HG03565 (cell line): ENCODE measurements at regions not wholly inside any gene's neighbourhood (a gene's known extent, or its start where the extent isn't known, plus 50 kb on each side); places are given as distances from the start of the nearest gene placed in this dataset.
A peak's percentile ranks its signal among the peaks of the same experiment; 100 is the strongest.
"Not testable (repeated sequence)": the region's sequence is repeated elsewhere in the genome, so short reads cannot be mapped to it uniquely, and the experiment has no call there.

Experiments
- ATAC-seq: cut with Tn5 transposase; IDR thresholded peaks from one replicate; pipeline ENCODE4 v1.9.1; 2021; ENCODE audit warnings: mild to moderate bottlenecking, moderate library complexity; ENCODE audit not compliant: unreplicated experiment

DNA sequence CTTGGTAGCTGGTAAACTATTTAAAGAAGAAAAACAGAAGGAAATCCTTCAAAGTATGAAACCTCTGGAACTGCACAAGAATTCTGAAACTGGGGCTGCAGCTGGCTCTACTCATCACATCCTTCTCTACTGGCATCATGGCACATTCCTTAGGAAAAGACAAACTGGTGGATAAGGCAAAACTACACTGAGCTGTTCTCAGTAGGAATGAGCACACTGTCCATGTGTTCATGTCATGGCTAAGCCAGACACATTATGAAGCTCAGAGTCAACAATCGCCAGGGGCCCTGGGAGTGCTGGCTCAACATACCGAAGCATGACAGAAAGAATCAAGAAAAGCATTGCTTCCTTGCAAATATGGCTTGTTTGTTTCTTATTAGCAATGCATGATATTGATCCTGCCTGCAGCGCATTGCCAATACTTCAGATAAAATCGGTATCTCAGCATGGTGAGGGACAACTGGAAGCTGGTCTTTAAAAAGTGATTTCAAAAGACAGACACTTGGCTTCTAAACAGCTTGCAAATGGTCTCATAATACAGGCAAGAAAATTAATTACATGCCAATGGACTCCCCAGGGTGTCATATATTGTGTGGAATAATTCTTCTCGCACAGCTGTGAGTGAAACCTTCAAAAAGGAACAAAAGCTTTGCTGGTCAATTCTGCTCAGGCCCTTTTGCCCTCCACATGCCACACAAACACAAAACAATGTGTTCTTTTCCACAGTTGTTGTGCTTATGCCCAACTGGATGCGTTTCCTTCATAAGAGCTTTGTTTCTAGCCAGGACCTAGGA lies 300.2 kb upstream of the VCX start:
- ATAC-seq, result no peak

DNA sequence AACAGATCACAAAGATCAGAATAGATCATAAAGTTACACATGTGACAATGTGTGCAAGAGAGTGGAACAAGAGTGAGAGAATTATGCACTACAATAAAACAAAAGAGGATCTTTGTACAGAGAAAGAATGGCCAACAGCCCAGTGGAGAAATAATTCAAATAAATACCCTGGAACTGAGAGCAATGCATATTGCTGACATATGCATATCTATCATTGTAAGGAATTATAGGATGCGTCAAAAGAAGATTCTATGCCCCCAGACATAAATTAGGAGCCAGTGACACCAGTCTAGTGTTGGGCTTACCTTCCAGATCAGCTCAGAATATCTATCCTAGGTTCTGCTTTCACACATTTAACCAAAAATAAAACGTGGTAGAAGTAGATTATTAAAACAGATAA lies 320.1 kb upstream of the VCX start:
- no peak for ATAC-seq

DNA sequence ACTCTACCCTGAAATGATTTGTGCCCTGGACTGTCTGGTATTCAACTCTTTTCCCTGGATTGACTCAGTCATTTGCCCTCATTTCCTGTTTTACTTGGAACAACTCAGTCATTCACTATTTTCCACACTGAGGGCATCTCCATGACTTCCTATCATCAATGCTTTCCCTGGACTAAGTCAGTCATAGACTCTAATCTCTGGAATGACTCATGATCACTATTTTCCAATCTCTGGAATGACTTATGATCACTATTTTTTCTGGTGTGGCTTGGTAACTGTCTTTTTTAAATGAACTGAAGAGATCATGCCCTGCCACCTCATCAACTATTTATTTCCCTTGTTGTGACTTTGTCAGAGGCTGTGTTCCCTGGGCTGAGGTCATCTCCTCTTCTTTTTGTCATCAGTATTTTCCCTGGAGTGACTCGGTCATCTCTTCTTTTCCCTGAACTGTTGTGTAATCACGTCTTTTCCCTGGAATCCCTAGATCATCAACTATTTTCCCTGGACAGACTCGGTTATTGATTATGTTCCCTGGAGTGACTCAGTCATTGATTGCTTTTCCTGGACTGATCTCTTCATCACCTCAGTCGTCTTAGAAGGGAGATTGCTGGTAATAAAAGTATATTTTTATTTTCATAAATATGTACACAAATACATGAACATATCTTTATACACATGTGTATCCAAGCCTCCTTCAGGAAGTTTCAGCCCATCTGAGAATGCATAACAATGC lies 327.1 kb upstream of the VCX start:
- ATAC-seq, result no peak

DNA sequence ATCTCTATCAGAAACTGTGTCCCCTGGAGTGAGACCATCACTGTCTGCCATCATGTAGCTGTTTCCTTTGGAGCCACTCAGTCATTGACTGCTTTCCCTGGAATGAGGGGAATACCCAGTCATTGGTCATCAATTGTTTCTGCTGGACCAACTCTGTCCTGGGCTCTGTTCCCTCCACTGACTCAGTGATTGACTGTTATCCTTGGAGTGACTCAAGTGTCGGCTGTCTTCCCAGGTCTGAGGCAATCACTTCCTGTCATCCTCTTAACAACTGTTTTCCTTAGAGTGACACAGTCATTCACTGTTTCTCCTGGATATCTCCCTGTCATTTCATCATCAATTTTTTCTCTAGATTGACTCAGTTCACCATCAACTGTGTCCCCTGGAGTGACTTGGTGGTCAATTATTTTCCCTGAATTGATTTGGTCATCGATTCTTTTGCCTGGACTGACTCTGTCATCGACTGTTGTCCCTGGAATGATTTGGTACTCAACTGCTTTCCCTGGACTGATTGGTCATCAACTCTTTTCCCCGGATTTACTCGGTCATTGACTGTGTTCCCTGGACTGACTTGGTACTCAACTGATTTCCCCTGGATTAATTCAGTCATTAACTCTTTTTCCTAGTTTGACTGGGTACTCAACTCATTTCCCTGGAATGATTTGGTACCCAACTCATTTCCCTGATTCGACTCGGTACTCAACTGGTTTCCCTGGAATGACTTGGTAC lies 327.9 kb upstream of the VCX start:
- no peak for ATAC-seq

DNA sequence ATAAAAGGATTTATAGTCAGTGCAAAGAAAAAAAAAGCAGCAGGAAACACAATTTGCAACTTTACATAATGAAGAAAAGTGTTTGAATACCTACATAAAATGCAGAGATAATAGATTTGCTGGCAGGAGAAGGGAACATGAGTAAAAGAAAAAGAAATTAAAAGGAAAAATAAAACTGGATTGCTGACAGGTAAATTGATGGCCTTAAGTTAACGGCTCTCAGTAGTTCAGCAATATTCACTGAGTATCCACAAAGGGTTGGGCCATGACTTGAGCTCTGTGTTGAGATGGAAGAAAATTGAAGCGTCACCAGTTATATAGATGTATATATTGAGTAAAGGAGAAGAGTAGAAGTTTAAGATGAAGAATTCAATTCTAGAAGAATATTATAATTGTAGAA lies 330.1 kb upstream of the VCX start:
- ATAC-seq, result no peak

DNA sequence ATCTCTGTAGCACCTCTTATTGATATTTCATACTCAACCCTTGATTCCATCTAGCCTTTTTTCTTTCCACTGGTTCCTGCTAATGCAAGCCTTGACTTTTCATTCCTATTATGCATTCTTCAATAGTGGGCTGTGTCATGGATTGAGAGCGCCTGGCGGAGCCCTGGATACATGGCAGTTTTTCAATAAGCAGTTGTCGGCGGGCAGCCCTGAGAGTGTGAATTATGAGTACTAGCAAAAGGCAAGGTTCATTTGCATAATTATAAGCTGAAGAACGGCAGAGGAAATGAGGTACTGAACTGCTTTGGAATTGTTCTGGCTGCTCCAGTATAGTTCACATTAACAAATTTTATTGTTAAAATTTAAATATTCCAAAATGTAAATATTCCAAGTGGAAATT lies 339.7 kb upstream of the VCX start:
- ATAC-seq, result no peak

DNA sequence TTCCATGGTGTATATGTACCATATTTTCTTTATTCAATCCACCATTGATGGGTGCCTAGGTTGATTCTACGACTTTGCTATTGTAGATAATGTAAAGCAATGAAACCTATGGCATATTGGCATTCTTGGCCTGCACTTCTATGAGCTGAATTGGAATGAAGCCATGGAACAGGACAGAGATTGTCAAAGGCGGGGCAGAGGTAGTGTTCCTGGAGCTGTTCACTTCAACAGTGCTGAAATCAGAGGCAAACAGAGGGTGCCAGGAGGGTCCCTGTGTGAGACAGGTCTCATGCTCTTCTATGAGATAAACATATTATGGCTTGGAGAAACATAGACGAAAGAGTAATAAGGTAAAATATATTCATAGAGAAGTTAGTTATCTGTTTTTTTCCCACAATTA lies 342.6 kb upstream of the VCX start:
- no peak for ATAC-seq

DNA sequence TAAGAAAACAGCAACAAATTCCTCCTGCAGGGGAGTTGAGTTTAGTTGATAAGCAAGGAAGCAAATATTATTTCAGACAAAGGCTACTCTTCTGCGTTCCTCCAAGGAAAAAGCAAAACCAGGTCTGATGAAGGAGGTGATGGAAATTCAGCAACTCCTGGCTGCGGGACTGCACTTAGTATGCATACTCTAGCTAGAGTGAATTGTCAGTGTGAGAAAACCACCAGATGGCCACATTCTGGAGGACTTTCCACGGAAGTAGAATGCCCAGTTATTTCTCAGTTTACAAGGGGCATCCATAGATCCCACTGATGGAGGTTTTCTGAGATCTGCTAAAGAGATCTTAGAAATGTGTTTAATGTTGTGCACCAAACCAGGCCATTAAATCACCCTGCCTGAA lies 338.6 kb upstream of the PUDP start:
- no peak for ATAC-seq

DNA sequence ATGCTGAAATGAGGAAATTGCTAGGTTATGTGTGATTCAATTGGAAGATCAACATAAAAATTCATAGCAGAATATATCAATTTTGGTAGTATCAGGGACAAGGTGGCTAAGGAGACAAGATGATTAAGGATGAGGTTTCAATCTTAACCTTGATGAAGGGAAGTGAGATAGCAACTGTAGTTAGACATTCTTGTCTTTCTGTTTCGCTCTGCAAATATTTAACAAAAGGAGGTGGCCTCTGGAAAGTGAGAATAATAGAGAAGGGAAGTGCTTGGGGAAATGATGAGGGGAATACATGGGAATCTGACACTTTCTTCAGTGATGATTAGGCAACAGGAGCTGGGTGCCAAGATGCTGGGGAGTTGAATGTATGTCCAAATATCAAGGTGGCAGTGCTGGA lies 337.1 kb upstream of the PUDP start:
- no peak for ATAC-seq

DNA sequence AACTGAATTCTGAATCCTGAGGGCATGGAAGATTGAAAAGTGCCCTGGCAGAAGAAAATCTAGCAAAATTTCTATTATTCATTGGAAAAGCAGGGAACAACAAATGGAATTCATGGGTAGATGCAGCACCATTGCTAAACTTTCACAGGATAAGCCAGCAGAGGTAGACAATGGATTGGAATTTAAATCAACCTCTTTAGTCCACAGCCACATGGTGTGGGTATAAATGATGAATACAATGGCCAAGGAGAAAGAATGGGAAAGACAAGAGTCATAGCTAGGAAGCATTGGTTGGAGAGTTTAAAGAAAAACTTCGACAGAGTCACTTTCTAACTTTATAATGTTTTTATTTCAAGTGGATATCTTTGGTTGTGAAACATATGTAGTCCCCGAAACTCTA lies 332.8 kb upstream of the PUDP start:
- ATAC-seq, result no peak

DNA sequence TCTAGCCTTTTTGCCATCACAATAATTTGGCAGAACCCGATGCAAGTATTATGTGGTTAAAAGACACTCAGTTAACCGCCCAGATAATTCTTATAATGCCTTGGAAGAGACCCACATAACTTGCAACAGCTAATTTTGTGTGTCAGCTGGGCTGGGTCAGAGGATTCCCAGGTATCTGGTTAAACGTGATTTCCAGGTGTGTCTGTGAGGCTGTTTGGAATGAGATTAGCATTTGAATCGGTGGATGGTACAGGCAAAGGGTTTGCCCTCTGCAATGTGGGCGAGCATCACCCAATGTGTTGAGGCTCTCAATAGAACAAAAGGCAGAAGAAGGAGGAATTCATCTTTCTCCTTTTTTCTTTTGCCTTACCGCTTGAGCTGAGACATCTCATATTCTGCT lies 314.2 kb upstream of the PUDP start:
- no peak for ATAC-seq

DNA sequence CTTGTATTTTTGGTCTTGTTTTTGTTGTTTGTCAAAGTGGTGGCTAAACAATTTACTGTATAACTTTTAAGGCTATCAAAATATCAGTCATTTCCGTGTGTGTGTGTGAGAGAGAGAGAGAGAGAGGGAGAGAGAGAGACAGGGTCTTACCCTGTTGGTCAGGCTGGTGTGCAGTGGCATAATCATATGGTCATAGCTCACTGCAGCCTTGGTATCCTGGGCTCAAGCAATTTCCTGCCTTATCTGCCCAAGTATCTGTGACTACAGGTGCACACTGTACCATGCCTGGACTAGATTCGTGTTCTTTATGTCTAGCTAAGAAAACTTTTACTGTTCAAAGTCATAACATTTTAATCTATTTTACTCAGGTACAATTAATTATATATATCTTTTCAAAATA lies 313.1 kb upstream of the PUDP start:
- not testable (repeated sequence) for ATAC-seq

DNA sequence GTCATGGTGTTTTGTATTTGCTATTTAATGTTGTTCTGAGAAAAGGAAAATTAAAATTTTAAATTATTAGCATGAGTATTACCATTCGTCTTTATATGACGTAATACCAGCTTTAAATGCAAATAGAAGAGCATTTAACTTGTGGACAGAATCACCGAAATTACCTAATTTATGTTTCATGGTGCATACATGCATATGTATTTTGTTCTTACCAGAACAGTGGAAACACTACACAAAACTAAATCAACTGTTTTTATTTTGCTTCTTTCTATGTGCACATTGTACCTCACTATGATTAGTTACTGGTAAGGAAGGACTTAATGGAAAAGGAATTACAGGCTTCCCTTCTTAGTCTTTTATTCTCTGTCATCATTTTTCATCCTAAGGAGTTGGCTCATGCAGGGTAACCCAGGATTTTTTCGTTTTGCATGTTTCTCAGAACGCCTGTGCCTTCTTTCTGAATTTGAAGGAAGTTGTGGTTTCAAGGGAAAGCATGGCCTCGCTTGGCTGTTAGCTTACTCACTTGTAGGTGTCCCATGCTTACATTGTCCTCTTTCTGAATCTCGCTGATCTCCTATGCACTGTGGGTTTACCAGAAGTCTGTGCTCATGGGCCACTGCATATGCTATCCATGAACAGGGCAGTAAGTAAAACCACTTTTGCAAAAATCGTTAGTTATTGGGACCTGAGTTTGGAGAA lies 300.0 kb upstream of the PUDP start:
- no peak for ATAC-seq

DNA sequence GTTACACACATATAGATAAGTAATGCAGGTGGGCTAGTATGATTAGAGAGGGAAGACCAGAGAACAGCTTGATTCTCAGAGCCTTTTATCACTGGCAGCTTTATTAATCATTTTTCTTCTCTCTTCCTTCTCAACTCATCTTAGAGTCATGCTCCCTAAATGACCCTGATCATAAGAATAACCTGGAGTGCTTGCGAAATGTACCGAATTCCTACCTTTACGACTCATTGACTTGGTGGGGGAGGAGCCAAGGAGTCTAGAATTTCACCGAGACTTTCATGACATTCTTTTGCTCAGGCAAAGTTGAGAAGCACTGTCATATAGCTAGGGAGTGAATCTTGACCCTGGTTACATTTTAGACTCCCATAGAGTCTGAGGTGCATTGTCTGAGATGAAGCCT lies 298.9 kb upstream of the PUDP start:
- no peak for ATAC-seq

DNA sequence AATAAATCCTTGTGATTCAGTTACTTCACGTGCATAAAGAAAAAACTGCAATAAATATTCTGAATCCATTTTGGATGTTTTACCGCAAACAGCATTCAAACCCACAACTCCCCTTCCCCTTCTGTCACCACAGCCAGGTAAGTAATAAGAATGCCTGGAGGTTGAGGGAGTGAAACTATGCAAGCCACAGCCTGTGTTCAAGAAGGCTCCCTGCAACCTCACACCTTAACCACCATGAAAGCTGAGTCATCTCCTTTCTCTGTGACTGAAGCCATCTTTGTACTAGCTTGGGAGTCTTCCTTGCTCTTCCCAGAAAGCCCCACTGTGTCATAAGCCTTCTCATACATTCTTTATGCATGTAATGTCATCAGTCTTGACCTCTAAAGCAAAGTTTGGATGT lies 297.0 kb upstream of the PUDP start:
- peak; percentile 96 for ATAC-seq

DNA sequence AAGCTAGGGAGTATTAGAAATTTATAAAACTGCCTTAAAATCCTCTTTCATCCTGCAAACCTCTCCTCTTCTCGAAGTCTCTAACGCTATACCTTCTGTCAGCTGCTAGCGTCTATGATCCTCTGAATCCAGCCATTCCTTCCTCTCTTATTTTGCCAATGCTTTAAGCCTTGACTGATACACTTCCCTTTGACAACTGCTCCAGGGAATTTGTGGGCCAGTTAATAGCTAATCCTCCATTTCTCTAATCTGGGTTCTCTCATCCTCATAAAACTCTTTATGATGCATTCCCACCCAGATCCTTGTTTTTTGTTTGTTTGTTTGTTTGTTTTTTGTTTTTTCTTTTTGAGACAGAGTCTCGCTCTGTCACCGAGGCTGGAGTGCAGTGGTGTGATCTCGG lies 293.6 kb upstream of the PUDP start:
- ATAC-seq, result no peak

DNA sequence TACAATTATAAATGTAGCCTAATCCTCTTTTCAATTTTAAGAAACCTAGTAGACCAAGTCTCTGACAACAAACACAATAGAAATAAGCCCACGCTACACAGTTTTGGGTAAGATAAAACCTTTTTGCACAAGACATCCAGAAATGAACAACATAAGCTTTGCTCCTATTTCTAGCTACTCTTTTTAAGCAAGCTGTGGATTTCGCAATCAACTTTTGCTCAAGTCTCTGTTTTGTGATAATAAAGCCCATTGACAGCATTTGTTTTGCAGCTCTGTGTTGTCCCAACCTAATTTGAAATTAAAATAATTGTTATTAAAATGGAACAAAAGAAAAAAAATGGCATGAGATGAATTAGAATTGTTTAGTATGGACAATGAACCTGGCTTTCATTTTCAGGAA lies 287.9 kb upstream of the PUDP start:
- ATAC-seq, result no peak

DNA sequence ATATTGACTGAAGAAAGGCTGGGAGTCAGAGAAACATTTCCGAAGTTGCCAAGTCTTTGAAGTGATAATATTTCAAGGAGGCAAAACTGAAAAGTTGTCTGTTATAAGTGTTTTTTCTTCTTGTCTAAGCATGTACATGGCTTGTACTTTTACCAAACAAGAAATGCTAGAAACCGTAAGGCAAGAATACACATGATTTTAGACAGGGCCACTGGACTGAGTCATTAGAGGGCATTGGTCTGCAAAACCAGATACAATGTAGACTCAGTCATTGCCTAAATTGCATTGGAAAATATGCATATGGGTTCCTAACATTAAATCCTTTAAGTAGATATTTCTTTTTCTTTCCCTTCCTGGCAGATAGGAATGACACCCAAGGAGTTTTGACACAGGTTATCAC lies 284.9 kb upstream of the PUDP start:
- no peak for ATAC-seq

DNA sequence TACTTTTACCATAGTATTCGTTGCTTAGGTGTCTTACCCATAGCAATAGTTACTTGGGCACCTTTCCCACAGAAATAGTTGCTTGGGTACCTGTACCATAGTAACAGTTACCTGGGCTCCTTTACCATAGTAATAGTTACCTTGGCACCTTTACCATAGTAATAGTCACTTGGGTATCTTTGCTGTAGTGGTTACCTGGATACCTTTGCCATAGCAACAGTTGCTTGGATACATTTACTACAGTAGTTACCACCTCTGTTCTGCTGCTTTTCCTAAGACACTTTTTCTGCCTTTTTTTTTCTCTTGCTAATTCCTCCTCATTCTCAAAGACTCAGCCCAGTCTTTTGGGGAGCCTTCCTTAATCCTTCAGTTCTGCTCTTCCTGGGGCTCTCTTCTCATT lies 272.8 kb upstream of the PUDP start:
- no peak for ATAC-seq

DNA sequence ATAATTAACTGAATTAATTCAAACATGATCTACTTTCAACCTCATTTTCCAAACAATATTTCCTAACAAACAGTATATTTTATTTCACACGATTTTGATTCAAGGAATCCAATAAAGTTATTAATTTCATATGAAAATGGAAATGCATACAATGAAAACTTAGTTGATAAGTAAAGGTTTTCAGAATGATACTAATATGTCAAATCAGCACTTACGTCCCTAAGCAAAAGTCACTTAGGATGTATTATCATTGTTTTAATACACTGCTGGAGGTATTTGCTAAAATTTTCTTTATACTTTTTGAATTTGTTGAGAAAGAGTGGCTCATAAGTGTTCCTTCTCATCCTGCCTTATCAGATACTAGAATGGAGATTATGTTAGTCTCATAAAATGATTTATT lies 266.8 kb upstream of the PUDP start:
- ATAC-seq, result no peak

DNA sequence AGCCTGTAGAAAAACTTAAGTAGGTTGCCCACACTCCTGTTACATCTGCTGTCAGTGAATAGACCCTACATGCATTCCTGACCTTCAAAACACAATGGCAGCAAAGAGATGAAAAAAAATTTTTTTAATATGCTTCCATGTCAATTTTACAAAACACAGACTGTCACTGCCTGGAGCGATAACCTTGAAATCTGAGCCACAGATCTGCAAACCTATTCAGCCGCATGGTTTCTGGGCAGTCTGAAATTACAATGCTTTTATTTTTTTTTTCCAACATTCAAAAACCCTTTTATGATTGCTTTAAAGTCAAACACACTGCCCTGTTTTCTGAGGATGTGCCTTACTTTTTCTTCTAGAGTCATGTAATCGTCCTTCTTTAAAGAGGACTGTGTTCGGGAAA lies 264.9 kb upstream of the PUDP start:
- ATAC-seq, result no peak
